Adipocyte (in vitro differentiated cells): ENCODE measurements at regions not wholly inside any gene's neighbourhood (a gene's known extent, or its start where the extent isn't known, plus 50 kb on each side); places are given as distances from the start of the nearest gene placed in this dataset.

Experiments
- DNase-seq: peaks from one replicate; pipeline ENCODE4 v3.0.0-alpha.2; 2015; ENCODE audit warnings: low read depth
- H3K27me3 ChIP-seq: replicated peaks from 2 replicates; pipeline ENCODE4 v1.7.0; 2013; ENCODE audit warnings: mild to moderate bottlenecking, low read length, moderate library complexity; ENCODE audit not compliant: control insufficient read depth, insufficient read depth
- H3K36me3 ChIP-seq: 2 replicates; pipeline ENCODE4 v1.7.0; 2013; ENCODE audit warnings: low read length, mild to moderate bottlenecking, moderate library complexity; ENCODE audit not compliant: control insufficient read depth, insufficient read depth, severe bottlenecking
- H3K4me1 ChIP-seq: 2 replicates; pipeline ENCODE4 v1.7.0; 2013; ENCODE audit warnings: mild to moderate bottlenecking, low read length, moderate library complexity; ENCODE audit not compliant: control insufficient read depth, insufficient read depth
- H3K4me3 ChIP-seq: 2 replicates; pipeline ENCODE4 v1.7.0; 2013; ENCODE audit warnings: mild to moderate bottlenecking, low read length, moderate library complexity
- H3K9ac ChIP-seq: 2 replicates; pipeline ENCODE4 v1.7.0; 2013; ENCODE audit warnings: mild to moderate bottlenecking, low read length, moderate library complexity
- H3K9me3 ChIP-seq: 2 replicates; pipeline ENCODE4 v1.7.0; 2013; ENCODE audit warnings: mild to moderate bottlenecking, low read length, moderate library complexity; ENCODE audit not compliant: control insufficient read depth

DNA sequence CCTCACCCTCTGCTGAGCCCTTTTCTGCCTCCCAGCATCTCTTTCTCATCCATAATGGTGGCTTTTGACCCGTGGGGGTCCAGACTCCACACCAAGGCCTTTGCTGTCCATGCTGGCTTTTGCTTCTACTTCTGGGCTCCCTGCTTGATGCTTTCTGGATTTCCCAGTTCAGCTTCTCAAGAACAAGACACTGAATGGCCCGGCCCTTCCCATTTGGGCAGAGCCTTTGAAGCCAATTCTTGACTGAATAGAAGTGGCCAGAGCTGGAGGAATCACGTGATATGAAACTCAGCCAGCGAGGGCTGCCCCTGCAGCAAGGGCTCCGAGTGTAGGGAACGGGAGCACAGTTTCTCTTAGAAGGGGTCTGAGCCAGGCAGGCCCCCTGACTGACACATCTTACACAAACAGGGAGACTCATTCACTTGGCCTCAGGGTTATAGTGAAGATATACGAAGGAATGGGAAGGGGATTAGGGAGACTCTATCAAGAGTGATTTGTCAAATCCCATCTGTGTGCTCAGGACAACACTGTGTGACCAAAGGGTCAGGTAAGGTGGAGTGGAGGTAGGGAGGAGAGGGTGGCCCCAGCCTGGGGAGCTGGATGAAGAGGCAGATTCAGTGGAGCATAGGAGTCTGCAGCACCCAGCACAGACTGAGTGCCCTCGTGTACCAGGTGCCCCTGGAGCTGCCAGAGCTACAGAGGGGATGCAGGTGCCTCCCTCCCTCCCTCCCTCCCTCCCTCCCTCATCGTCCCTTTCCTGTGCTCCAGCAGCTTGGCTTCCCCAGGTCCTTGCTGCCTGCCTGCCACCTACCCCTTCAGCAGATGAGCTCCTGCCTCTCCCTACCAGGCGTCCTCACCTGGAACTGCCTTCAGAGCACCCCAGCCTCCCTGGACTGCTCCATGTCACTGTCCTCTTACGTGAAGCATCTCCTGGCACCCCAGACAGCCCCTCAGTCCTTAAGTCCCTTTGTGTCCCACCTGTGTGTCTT lies 106.0 kb downstream of the TRIM29 start:
- Histone ChIP-seq H3K27me3 (peaks cover 50% of the 10 kb centered on the region), H3K36me3 (no peaks in the 10 kb centered on the region), H3K9ac (no peak overlapping the region), H3K4me1 (no peaks in the 10 kb centered on the region), H3K9me3 (peaks cover 13% of the 10 kb centered on the region), H3K4me3 (no peak overlapping the region)
- no peak for DNase-seq

DNA sequence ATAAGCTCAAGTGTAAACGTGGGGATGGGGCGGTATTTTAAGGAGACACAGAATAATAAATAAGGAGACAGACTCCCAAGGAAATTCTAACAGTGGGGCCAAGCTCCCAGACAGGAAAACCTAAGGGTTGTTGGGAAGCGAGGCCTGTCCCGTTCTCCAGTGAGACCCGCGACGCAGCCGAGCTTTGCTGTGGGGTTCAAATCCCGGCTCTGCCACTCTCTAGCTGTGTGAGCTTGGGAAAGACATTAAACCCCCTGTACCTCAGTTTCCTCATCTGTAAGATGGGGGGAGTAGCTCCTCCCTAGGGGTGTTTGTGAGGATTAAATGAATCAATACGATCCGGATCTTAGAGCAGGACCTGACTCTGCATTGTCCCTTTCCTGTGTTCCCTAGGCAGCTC lies 106.8 kb downstream of the TRIM29 start:
- DNase-seq = no peak
- peaks cover 50% of the 10 kb centered on the region for H3K27me3 ChIP-seq
- H3K36me3 ChIP-seq = no peaks in the 10 kb centered on the region
- no peak overlapping the region for H3K9ac ChIP-seq
- H3K4me3 ChIP-seq = no peak overlapping the region
- H3K4me1 ChIP-seq = no peaks in the 10 kb centered on the region
- peaks cover 8% of the 10 kb centered on the region for H3K9me3 ChIP-seq

DNA sequence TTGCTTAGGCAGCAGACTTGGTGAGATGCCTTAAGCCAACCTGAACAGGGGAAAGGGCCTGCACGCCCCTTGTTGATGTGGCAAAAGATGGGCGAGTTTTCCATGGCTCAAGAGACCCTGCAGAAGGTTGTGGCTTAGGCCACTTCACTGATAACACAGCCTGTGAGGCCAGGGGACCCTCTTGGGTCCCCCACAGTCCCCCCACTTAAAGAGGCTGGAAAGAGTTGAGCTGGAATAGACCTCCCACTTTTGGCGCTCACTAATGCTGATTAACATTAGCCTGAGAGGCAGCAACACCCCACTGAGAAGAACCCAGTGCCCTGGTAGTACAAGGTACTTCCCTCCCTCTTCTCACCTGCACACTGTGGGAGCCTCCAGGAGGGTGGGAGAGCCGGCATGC lies 107.5 kb downstream of the TRIM29 start:
- H3K27me3 ChIP-seq = peaks cover 46% of the 10 kb centered on the region

DNA sequence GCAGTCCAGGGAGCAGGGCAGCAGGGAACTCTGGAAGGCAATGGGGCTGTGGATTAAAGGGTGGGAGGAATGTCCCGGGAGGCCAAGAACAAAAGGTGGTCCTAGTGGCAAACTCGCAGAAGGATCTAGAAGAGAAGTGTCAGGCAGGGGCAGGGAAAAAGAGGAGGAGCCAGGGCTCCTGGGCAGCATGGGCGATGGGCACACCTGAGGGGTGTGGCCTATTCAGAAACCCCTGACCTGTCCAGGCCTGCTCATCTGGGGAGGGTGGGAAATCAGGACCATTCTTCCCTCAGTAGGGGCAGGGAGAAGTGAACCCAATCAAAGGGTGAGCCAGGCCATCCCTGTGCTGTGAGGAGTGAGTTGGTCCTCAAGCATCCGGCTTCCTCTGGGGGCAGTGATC lies 108.6 kb downstream of the TRIM29 start:
- Histone ChIP-seq H3K4me3 (no peak overlapping the region), H3K9ac (no peak overlapping the region), H3K36me3 (no peaks in the 10 kb centered on the region), H3K4me1 (no peaks in the 10 kb centered on the region), H3K27me3 (peaks cover 42% of the 10 kb centered on the region), H3K9me3 (no peaks in the 10 kb centered on the region)
- no peak for DNase-seq

More for the DNA sequence above, 107.5 kb downstream of the TRIM29 start:
- H3K9ac ChIP-seq = no peak overlapping the region
- H3K9me3 ChIP-seq = peaks cover 1% of the 10 kb centered on the region
- DNase-seq = no peak
- H3K4me3 ChIP-seq = no peak overlapping the region
- no peaks in the 10 kb centered on the region for H3K4me1 ChIP-seq
- no peaks in the 10 kb centered on the region for H3K36me3 ChIP-seq

DNA sequence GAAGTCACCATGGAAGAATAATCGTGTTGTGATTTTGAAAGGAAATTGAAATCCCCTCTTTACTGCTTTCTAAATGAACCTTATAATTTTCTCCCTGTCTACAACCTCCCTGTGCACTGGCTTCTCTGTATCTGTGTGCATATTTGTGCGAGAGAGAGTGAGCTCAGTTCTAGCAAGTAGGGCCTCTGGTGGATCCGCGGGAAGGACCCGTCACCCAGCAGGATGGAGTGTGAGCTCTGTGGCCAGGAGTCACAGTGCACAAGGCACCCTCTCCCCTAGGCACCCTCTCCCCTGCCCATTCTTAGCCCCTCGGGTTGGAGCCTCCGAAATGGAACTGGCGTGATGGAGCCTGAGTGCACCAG lies 109.0 kb downstream of the TRIM29 start:
- no peak overlapping the region for H3K9ac ChIP-seq
- H3K9me3 ChIP-seq = no peaks in the 10 kb centered on the region
- no peak overlapping the region for H3K4me3 ChIP-seq
- H3K27me3 ChIP-seq = peaks cover 42% of the 10 kb centered on the region
- no peak for DNase-seq
- H3K4me1 ChIP-seq = no peaks in the 10 kb centered on the region
- H3K36me3 ChIP-seq = no peaks in the 10 kb centered on the region

DNA sequence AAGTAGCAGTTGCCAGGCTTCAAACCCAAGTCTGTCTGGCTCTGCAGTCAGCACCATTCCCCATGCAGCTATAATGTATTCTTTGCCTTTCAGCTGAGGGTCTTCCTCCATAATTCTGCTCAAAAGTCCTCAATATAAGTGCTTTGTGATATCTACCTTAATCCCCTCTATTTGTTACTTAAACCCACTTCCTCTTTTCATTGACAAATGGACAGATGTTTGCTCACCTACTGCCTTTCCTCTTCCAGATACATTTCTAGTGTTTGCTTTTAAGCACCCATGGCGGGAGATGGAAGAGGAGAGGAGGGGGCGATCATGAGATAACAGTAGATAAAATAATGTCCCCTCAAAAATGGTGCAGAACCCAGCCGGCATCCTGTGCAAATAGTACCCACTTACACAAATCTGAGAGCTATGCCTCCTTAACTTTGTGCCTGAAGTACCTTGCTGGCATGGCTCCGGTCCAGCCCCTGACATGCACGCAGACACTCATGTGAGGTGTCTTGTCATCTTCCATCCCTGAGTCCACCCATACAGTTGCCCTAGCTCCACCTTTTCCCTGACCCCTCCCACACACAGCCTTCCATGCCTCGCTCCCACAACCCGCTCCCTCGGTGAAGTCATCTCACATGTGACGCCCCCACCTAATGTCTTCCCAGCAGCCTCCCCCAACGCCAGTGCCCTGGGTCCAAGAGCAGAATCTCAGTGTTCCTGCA lies 109.6 kb downstream of the TRIM29 start:
- H3K36me3 ChIP-seq = no peaks in the 10 kb centered on the region
- peaks cover 43% of the 10 kb centered on the region for H3K27me3 ChIP-seq
- no peak for DNase-seq
- no peaks in the 10 kb centered on the region for H3K4me1 ChIP-seq
- H3K9ac ChIP-seq = no peak overlapping the region
- no peaks in the 10 kb centered on the region for H3K9me3 ChIP-seq
- no peak overlapping the region for H3K4me3 ChIP-seq

DNA sequence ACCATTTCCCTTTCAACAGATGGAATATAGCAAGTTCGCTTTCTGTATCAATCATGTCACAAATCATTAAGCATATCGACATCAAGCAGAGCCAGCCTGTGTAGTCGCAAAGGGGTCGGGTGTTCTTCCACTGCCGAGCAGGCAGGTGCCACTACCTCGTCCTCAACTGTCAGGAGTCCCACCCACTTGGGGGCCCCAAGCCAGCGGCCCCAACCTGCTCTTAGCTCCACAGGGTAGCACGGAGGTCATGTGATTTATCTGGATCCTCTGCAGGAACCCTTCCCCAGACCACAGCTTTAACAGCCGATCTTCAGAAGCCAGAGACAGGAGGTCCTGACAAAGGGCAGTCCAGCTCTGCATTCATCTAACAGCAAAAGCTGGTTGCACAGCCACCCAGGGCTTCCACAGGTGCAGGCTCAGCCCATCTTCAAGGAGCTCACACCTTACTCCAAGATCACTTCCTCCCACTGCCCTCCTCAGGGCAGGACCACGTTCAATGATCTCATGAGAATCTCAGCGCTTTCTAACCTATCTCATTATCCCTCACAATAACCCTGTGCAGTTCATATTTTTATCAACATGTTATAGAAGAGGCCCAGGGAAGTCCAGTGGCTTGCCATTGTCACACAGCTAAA lies 110.2 kb downstream of the TRIM29 start:
- H3K4me1 ChIP-seq = no peaks in the 10 kb centered on the region
- peaks cover 49% of the 10 kb centered on the region for H3K27me3 ChIP-seq
- DNase-seq = no peak

DNA sequence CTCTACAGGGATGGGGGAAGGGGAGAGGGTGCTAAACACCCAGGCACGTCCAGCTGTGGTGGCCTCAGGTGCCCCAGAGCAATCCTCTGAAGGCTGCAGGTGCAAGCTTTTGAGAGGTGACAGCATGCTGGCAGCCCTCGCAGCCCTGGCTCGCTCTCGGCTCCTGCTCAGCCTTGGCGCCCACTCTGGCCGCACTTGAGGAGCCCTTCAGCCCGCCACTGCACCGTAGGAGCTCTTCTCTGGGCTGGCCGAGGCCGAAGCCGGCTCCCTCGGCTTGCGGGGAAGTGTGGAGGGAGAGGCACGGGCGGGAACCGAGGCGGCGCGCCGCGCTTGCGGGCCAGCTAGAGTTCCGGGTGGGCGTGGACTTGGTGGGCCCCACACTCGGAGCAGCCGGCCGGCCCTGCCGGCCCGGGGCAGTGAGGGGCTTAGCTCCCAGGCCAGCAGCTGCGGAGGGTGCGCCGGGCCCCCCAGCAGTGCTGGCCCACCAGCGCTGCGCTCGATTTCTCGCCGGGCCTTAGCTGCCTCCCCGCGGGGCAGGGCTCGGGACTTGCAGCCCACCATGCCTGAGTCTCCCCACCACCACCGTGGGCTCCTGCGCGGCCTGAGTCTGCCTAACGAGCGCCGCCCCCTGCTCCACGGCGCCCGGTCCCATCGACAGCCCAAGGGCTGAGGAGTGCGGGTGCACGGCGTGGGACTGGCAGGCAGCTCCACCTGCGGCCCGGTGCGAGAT lies 112.1 kb downstream of the TRIM29 start:
- no peak for DNase-seq

More for the DNA sequence above, 110.2 kb downstream of the TRIM29 start:
- H3K36me3 ChIP-seq = no peaks in the 10 kb centered on the region
- no peak overlapping the region for H3K9ac ChIP-seq
- no peak overlapping the region for H3K4me3 ChIP-seq
- no peaks in the 10 kb centered on the region for H3K9me3 ChIP-seq

DNA sequence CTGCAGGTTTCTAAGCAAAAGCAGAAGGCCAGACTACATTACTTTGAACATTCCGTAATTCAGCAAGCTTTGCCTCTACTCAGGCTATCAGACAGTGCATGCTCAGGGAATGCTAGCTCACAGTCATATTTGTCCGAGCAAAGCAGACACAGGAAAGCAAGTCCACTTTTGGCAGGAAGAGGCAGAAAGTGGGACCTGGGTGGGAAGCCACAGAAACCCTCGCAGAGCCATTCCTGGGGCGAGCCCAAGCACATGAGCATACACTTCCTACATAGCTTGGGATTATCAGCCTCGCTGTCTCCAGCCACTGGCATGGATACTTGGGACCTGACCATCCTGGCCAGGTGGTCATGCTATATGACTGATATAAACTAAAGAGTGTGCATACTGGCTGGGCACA lies 113.3 kb downstream of the TRIM29 start:
- Histone ChIP-seq H3K4me3 (no peak overlapping the region), H3K9ac (no peak overlapping the region), H3K9me3 (no peaks in the 10 kb centered on the region), H3K36me3 (no peaks in the 10 kb centered on the region), H3K27me3 (peaks cover 52% of the 10 kb centered on the region), H3K4me1 (no peaks in the 10 kb centered on the region)
- no peak for DNase-seq

More for the DNA sequence above, 112.1 kb downstream of the TRIM29 start:
- H3K4me1 ChIP-seq = no peaks in the 10 kb centered on the region
- H3K9ac ChIP-seq = no peak overlapping the region
- H3K9me3 ChIP-seq = no peaks in the 10 kb centered on the region
- peaks cover 53% of the 10 kb centered on the region for H3K27me3 ChIP-seq
- no peaks in the 10 kb centered on the region for H3K36me3 ChIP-seq
- no peak overlapping the region for H3K4me3 ChIP-seq

DNA sequence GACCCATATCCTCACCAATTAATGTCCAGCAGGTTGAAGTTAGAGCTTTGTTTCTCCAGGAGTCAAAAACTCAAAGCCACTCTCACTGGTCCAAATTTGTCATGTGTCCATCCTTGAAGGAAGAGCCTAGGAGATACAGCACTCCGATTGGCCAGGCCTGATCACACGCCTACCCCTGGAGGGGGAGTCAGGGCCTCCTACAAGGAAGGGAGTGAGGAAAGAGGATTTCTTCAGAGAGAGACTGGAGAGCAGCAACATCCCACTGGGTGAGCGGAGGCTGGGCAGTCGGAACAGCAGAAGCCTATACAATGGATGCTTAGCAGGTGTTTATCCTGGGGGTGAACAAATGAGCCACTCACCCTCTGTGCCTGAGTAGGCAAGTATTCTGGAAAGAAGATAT lies 113.9 kb downstream of the TRIM29 start:
- no peaks in the 10 kb centered on the region for H3K36me3 ChIP-seq
- no peak for DNase-seq
- H3K4me3 ChIP-seq = no peak overlapping the region
- H3K27me3 ChIP-seq = peaks cover 52% of the 10 kb centered on the region
- no peaks in the 10 kb centered on the region for H3K4me1 ChIP-seq
- no peaks in the 10 kb centered on the region for H3K9me3 ChIP-seq
- no peak overlapping the region for H3K9ac ChIP-seq
